Gastroesophageal sphincter (tissue), 4 donors: ENCODE measurements at regions not wholly inside any gene's neighbourhood (a gene's known extent, or its start where the extent isn't known, plus 50 kb on each side); places are given as distances from the start of the nearest gene placed in this dataset.
A peak's percentile ranks its signal among the peaks of the same experiment; 100 is the strongest.

Experiments used
- ATAC-seq: fragments of 150-250 bp; one replicate; pipeline ENCODE4 v1.9.1; 2016; ENCODE audit warnings: mild to moderate bottlenecking, moderate library complexity
- H3K27ac ChIP-seq, 4 donors: fragments of 200-600 bp; sonication (generic) in 3 of 4; 1 replicate in 3 of 4; 2 replicates in 1 of 4; pipeline ENCODE4 v1.5.1; 2016 to 2019
- H3K27me3 ChIP-seq: fragments of 200-600 bp; sonication (generic); one replicate; pipeline ENCODE4 v1.5.1; 2019
- H3K36me3 ChIP-seq, 2 donors: fragments of 200-600 bp; sonication (generic); one replicate each; pipeline ENCODE4 v1.5.1; 2019; ENCODE audit warnings: control low read depth in 1 of 2
- H3K4me1 ChIP-seq, 3 donors: fragments of 200-600 bp; sonication (generic); 1 replicate in 2 of 3; 2 replicates in 1 of 3; pipeline ENCODE4 v1.5.1; 2016 to 2019; ENCODE audit warnings: control low read depth in 2 of 3
- H3K4me3 ChIP-seq, 2 donors: fragments of 200-600 bp; sonication (generic); one replicate each; pipeline ENCODE4 v1.5.1; 2019; ENCODE audit warnings: mild to moderate bottlenecking in 1 of 2, moderate library complexity in 1 of 2
- H3K9me3 ChIP-seq, 3 donors: fragments of 200-600 bp; sonication (generic); one replicate each; pipeline ENCODE4 v1.5.1; 2017 to 2019; ENCODE audit warnings: control low read depth in 2 of 3
- CTCF ChIP-seq, 4 experiments: fragments of 200-600 bp in 2 of 4; fragments of 450-650 bp in 2 of 4; sonication (generic) in 1 of 4; IDR thresholded peaks; one replicate each; pipeline ENCODE4 v1.5.1; 2017 to 2019; ENCODE audit warnings: antibody characterized with exemption in 4 of 4, mild to moderate bottlenecking in 2 of 4, moderate library complexity in 2 of 4
- EP300 ChIP-seq: sonication (generic); formaldehyde crosslinking; IDR thresholded peaks from one replicate; pipeline ENCODE4 v1.6.1; 2017; ENCODE audit warnings: antibody characterized with exemption, mild to moderate bottlenecking
- POLR2A ChIP-seq, 2 donors: fragments of 450-650 bp; IDR thresholded peaks; one replicate each; pipeline ENCODE4 v1.6.1; 2017; ENCODE audit warnings: antibody characterized with exemption in 2 of 2, mild to moderate bottlenecking in 2 of 2, moderate library complexity in 1 of 2
- POLR2AphosphoS5 ChIP-seq: sonication (generic); formaldehyde crosslinking; IDR thresholded peaks from one replicate; pipeline ENCODE4 v1.6.1; 2017; ENCODE audit warnings: antibody characterized with exemption
- WGBS, 2 donors: methylation state at CpG; one replicate each; pipeline ENCODE4 v1.1.5; 2018; ENCODE audit warnings: low coverage in 1 of 2; 5-methylcytosine and 5-hydroxymethylcytosine counted together

GRCh38 chr18:67199993-67200617, 316.4 kb downstream of the DSEL start:
- no peak for TF ChIP-seq POLR2AphosphoS5
- no peak for TF ChIP-seq POLR2A (IDR thresholded peaks at IDR 0.05)
- TF ChIP-seq CTCF (IDR thresholded peaks at IDR 0.05), result peak; percentile 25 to 59 (median 33)
- Histone ChIP-seq H3K27me3 (peaks cover 13% of the 10 kb centered on the region), H3K4me3 (no peak overlapping the region), H3K27ac (no peak overlapping the region), H3K36me3 (no peaks in the 10 kb centered on the region), H3K4me1 (no peaks in the 10 kb centered on the region), H3K9me3 (no peaks in the 10 kb centered on the region)
- ATAC-seq, result no peak
- WGBS, 2 donors, result 21 to 38% methylated on average over 2 to 3 of the region's 3 CpGs

- TF ChIP-seq POLR2AphosphoS5 (no peak), CTCF (IDR thresholded peaks at IDR 0.05) (no peak), EP300 (no peak), POLR2A (IDR thresholded peaks at IDR 0.05) (no peak)
- Histone ChIP-seq H3K27me3 (no peaks in the 10 kb centered on the region), H3K36me3 (no peaks in the 10 kb centered on the region), H3K4me1 (no peaks in the 10 kb centered on the region), H3K9me3 (no peaks in the 10 kb centered on the region), H3K27ac (no peak overlapping the region), H3K4me3 (no peak overlapping the region)
- 59 to 67% methylated on average over 5 of the region's 5 CpGs for WGBS, 2 donors
- no peak for ATAC-seq
Measured at GRCh38 chr18:67194886-67195285, 321.6 kb downstream of the DSEL start.

GRCh38 chr18:67192535-67192934, 324.0 kb downstream of the DSEL start:
- Histone ChIP-seq H3K4me1 (no peaks in the 10 kb centered on the region), H3K36me3 (no peaks in the 10 kb centered on the region), H3K27ac (no peak overlapping the region), H3K4me3 (no peak overlapping the region), H3K27me3 (no peaks in the 10 kb centered on the region), H3K9me3 (no peaks in the 10 kb centered on the region)
- no peak for ATAC-seq
- TF ChIP-seq POLR2A (IDR thresholded peaks at IDR 0.05), result no peak
- no peak for TF ChIP-seq EP300
- TF ChIP-seq POLR2AphosphoS5, result no peak
- TF ChIP-seq CTCF (IDR thresholded peaks at IDR 0.05), result no peak
- WGBS, 2 donors, result 52% methylated on average over 5 of the region's 5 CpGs

GRCh38 chr18:67183398-67183797, 333.1 kb downstream of the DSEL start:
- H3K4me3 ChIP-seq, result no peak overlapping the region
- no peaks in the 10 kb centered on the region for H3K36me3 ChIP-seq
- TF ChIP-seq POLR2AphosphoS5 (no peak), CTCF (IDR thresholded peaks at IDR 0.05) (no peak), POLR2A (IDR thresholded peaks at IDR 0.05) (no peak), EP300 (no peak)
- no peaks in the 10 kb centered on the region for H3K4me1 ChIP-seq
- no peaks in the 10 kb centered on the region for H3K27me3 ChIP-seq
- no peaks in the 10 kb centered on the region for H3K9me3 ChIP-seq
- no peak overlapping the region for H3K27ac ChIP-seq
- WGBS, 2 donors, result 43 to 67% methylated on average over 2 to 4 of the region's 4 CpGs
- ATAC-seq, result no peak

GRCh38 chr18:67179726-67180125, 336.8 kb downstream of the DSEL start:
- TF ChIP-seq POLR2A (IDR thresholded peaks at IDR 0.05), result no peak
- no peak for TF ChIP-seq CTCF (IDR thresholded peaks at IDR 0.05)
- no peak for TF ChIP-seq EP300
- no peak for TF ChIP-seq POLR2AphosphoS5
- no peaks in the 10 kb centered on the region for H3K36me3 ChIP-seq
- H3K27ac ChIP-seq, result no peak overlapping the region
- H3K4me1 ChIP-seq, result no peaks in the 10 kb centered on the region
- ATAC-seq, result no peak
- H3K27me3 ChIP-seq, result no peaks in the 10 kb centered on the region
- no peak overlapping the region for H3K4me3 ChIP-seq
- no peaks in the 10 kb centered on the region for H3K9me3 ChIP-seq
- whole genome bisulfite sequencing, 2 donors, result 44 to 59% methylated on average over 3 of the region's 3 CpGs
